HepG2 (cell line): ENCODE measurements at regions not wholly inside any gene's neighbourhood (a gene's known extent, or its start where the extent isn't known, plus 50 kb on each side); places are given as distances from the start of the nearest gene placed in this dataset.

Experiments used
- CEBPB ChIP-seq: IDR thresholded peaks from 2 replicates; pipeline ENCODE4 v1.6.1; 2011; ENCODE audit warnings: low read depth, low read length, improper control_type of control experiment, borderline replicate concordance
- FOXK2 ChIP-seq: fragments of 450-650 bp; IDR thresholded peaks from 2 replicates; pipeline ENCODE4 v1.6.1; 2016
- FOXO4 ChIP-seq: sonication (generic); formaldehyde crosslinking; conservative IDR thresholded peaks from 2 replicates; pipeline ENCODE4 v1.8.1; 2023; ENCODE audit warnings: missing genetic modification reagents
- HOXA9 ChIP-seq: sonication (generic); formaldehyde crosslinking; IDR thresholded peaks from 2 replicates; pipeline ENCODE4 v1.8.1; 2022; ENCODE audit warnings: missing genetic modification reagents, mild to moderate bottlenecking, moderate library complexity, borderline replicate concordance
- MAZ ChIP-seq, 2 experiments: sonication (generic) in 1 of 2; formaldehyde crosslinking in 1 of 2; IDR thresholded peaks; 2 replicates each; pipeline versions ENCODE4 v1.5.0 to v1.6.1; 2012 to 2020; ENCODE audit warnings: low read depth in 2 of 2, mild to moderate bottlenecking in 2 of 2, borderline replicate concordance in 1 of 2, improper control_type of control experiment in 1 of 2, low read length in 1 of 2, missing genetic modification reagents in 1 of 2, moderate library complexity in 1 of 2
- NPAS2 ChIP-seq: sonication (generic); formaldehyde crosslinking; IDR thresholded peaks from 2 replicates; pipeline ENCODE4 v1.8.0; 2022; ENCODE audit warnings: mild to moderate bottlenecking, missing genetic modification reagents, borderline replicate concordance
- POLR2AphosphoS5 ChIP-seq: IDR thresholded peaks from 2 replicates; pipeline ENCODE4 v1.6.1; 2012; ENCODE audit warnings: low read depth, low read length
- RAD21 ChIP-seq: fragments of 450-650 bp; formaldehyde crosslinking; IDR thresholded peaks from 2 replicates; pipeline ENCODE4 v1.5.0; 2020; ENCODE audit warnings: mild to moderate bottlenecking
- TRIM24 ChIP-seq: sonication (generic); formaldehyde crosslinking; IDR thresholded peaks from 2 replicates; pipeline ENCODE4 v1.8.0; 2022; ENCODE audit warnings: mild to moderate bottlenecking, missing genetic modification reagents
- YY1 ChIP-seq: IDR thresholded peaks from 2 replicates; pipeline ENCODE4 v1.6.1; 2011; ENCODE audit warnings: low read length, low read depth, moderate library complexity, mild to moderate bottlenecking; ENCODE audit not compliant: insufficient read depth, insufficient replicate concordance
- ZNF513 ChIP-seq: sonication (generic); formaldehyde crosslinking; conservative IDR thresholded peaks from 2 replicates; pipeline ENCODE4 v1.5.0; 2020; ENCODE audit warnings: missing genetic modification reagents
- TF ChIP-seq, protein P1 (sequence below): sonication (generic); formaldehyde crosslinking; IDR thresholded peaks from 2 replicates; pipeline ENCODE4 v1.5.0; 2020; ENCODE audit warnings: mild to moderate bottlenecking, missing genetic modification reagents, moderate library complexity
- TF ChIP-seq, protein P2 (sequence below): sonication (generic); formaldehyde crosslinking; IDR thresholded peaks from 2 replicates; pipeline ENCODE4 v1.5.1; 2020; ENCODE audit warnings: missing genetic modification reagents, mild to moderate bottlenecking, borderline replicate concordance

DNA sequence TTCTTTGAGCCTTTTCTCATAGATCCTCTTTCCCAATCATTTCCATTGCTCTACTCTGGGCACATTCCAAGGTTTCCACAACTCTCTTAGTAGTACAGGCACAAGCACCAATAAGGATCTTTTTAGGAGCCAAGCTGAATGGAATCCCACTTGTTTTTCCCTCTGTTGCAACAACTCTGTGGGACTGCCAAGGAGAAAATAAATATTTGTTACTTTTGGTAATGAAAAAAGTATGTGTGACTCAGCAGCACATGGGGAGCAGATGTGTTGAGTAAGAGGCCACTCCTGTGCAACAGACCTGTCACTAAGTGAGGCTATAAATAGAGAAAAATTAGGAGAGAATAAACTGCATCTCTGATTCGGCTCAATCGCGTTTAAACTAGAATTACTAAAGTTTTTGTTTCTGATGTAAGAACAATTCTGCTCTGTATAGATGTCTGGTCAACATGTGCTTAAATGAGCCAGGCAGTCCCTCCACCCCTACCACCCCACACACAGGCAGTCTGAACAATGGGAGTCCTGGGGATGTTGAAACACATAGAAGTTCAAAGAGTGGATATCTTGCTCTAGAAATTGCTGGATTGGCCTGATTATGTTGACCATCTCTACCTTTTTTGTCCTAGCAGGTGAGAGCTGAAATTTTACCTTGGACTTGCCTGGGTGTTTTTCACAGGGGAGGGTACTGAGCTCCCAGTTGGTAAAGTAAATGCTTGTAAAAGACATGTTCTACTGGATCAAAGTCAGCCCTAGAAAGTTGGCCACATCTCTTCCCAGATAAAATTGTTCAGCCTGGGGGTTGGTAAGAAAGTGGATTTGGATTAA lies 244.3 kb upstream of the NOVA1 start:
- no peak for TF ChIP-seq HOXA9 (CRISPR knock-in tag)
- no peak for TF ChIP-seq NPAS2 (CRISPR knock-in tag)
- no peak for TF ChIP-seq ZNF513 (CRISPR knock-in tag)
- TF ChIP-seq MAZ (IDR thresholded peaks at IDR 0.05; ENCODE audit: borderline replicate concordance, low read depth, low read length): no peak
- TF ChIP-seq MAZ (CRISPR knock-in tag; IDR thresholded peaks at IDR 0.05; ENCODE audit: low read depth): no peak
- no peak for TF ChIP-seq RAD21
- no peak for TF ChIP-seq YY1
- TF ChIP-seq, protein P1, sequence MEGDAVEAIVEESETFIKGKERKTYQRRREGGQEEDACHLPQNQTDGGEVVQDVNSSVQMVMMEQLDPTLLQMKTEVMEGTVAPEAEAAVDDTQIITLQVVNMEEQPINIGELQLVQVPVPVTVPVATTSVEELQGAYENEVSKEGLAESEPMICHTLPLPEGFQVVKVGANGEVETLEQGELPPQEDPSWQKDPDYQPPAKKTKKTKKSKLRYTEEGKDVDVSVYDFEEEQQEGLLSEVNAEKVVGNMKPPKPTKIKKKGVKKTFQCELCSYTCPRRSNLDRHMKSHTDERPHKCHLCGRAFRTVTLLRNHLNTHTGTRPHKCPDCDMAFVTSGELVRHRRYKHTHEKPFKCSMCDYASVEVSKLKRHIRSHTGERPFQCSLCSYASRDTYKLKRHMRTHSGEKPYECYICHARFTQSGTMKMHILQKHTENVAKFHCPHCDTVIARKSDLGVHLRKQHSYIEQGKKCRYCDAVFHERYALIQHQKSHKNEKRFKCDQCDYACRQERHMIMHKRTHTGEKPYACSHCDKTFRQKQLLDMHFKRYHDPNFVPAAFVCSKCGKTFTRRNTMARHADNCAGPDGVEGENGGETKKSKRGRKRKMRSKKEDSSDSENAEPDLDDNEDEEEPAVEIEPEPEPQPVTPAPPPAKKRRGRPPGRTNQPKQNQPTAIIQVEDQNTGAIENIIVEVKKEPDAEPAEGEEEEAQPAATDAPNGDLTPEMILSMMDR (CRISPR knock-in tag): no peak
- no peak for TF ChIP-seq CEBPB
- TF ChIP-seq TRIM24: no peak
- TF ChIP-seq, protein P2, sequence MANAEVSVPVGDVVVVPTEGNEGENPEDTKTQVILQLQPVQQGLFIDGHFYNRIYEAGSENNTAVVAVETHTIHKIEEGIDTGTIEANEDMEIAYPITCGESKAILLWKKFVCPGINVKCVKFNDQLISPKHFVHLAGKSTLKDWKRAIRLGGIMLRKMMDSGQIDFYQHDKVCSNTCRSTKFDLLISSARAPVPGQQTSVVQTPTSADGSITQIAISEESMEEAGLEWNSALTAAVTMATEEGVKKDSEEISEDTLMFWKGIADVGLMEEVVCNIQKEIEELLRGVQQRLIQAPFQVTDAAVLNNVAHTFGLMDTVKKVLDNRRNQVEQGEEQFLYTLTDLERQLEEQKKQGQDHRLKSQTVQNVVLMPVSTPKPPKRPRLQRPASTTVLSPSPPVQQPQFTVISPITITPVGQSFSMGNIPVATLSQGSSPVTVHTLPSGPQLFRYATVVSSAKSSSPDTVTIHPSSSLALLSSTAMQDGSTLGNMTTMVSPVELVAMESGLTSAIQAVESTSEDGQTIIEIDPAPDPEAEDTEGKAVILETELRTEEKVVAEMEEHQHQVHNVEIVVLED (CRISPR knock-in tag): no peak
- no peak for TF ChIP-seq POLR2AphosphoS5
- TF ChIP-seq FOXO4 (CRISPR knock-in tag): no peak
- no peak for TF ChIP-seq FOXK2
